GM13976 (cell line): ENCODE measurements at regions not wholly inside any gene's neighbourhood (a gene's known extent, or its start where the extent isn't known, plus 50 kb on each side); places are given as distances from the start of the nearest gene placed in this dataset.

Experiments
- DNase-seq: peaks from one replicate; pipeline ENCODE4 v3.0.0; 2012; ENCODE audit warnings: low spot score
- in situ Hi-C: fragments of 300-500 bp; cut with MboI; formaldehyde crosslinking; loops from one replicate; pipeline ENCODE4 v1.12.0; 2022; ENCODE audit warnings: low sequenced_read_pairs, mixed read lengths, inconsistent platforms; ENCODE audit not compliant: unreplicated experiment
- TF ChIP-seq, protein P1 (sequence below): IDR thresholded peaks from 2 replicates; pipeline ENCODE4 v1.5.1; 2012; ENCODE audit warnings: borderline replicate concordance, mild to moderate bottlenecking; ENCODE audit not compliant: insufficient read depth; ENCODE audit errors: extremely low read depth, missing control alignments, control extremely low read depth

DNA sequence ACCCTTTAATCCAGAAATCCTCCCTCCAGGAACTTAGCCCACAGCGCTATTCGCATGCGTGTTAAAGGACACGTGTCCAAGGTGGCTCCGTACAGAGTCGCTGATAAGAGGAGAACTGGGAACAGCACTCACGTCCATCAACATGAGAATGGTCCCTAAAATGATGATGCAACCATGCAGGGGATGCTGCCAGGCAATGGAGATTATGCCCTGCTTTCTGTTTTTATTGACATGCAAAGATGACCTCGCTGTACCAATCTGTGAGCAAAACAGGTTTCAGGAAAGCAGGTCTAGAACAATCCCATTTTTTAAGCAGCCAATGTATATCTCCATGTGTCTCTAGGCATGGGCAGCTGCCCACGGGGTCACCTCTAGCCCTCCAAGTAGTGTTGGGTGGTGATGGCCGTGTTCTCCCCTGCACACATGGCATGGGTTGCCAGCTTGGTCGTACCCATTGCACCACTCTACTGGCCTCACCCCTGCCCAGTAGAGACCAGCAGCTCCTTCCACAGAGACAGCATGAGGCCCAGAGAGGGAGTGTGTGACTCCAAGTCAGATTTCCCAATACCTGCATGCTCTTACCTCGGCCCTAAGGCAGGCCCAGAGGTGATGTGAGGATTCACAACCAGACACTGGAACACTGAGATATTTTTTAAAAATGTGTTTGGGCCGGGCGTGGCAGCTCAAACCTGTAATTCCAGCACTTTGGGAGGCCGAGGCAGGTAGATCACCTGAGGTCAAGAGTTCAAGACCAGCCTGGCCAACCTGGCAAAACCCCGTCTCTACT lies 68.3 kb upstream of the LINC01488 start:
- no peak for DNase-seq
- TF ChIP-seq, protein P1, sequence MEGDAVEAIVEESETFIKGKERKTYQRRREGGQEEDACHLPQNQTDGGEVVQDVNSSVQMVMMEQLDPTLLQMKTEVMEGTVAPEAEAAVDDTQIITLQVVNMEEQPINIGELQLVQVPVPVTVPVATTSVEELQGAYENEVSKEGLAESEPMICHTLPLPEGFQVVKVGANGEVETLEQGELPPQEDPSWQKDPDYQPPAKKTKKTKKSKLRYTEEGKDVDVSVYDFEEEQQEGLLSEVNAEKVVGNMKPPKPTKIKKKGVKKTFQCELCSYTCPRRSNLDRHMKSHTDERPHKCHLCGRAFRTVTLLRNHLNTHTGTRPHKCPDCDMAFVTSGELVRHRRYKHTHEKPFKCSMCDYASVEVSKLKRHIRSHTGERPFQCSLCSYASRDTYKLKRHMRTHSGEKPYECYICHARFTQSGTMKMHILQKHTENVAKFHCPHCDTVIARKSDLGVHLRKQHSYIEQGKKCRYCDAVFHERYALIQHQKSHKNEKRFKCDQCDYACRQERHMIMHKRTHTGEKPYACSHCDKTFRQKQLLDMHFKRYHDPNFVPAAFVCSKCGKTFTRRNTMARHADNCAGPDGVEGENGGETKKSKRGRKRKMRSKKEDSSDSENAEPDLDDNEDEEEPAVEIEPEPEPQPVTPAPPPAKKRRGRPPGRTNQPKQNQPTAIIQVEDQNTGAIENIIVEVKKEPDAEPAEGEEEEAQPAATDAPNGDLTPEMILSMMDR = no peak
- in situ Hi-C loops = no loop called here

DNA sequence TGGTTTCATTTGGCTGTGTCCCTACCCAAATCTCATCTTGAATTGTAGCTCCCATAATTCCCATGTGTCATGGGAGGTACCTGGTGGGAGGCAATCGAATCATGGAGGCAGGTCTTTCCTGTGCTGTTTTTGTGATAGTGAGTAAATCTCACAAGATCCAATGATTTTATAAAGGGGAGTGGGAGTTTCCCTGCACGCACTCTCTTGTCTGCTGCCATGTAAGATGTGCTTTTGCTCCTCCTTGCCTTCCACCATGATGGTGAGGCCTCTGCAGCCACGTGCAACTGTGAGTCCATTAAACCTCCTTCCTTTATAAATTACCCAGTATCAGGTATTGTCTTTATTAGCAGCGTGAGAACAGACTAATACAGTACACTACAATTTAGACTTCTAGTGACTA lies 67.5 kb upstream of the LINC01488 start:
- in situ Hi-C loops = no loop called here
- TF ChIP-seq, protein P1 = no peak
- no peak for DNase-seq

DNA sequence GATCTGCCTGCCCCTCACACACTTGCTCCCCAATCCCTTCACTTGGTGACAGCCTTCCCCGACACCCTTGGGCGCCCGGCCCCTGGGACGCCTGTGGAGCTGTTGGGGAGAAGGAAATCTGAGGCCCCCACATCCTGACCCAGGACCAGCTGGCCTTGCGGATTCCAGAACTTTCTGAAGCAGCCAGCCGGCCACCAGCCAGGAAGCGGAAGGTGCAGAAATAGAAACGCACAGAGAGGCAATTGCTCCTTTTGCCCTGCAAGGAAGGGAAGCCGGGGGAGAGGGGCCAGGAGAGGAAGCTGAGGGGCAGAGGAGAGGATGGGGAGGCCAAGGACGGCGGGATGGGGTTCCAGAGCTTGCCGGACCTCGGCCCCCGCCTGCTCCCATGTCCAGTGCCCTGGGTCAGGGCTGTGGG lies 66.7 kb upstream of the LINC01488 start:
- no peak for DNase-seq
- in situ Hi-C loops = no loop called here
- TF ChIP-seq, protein P1 = no peak

DNA sequence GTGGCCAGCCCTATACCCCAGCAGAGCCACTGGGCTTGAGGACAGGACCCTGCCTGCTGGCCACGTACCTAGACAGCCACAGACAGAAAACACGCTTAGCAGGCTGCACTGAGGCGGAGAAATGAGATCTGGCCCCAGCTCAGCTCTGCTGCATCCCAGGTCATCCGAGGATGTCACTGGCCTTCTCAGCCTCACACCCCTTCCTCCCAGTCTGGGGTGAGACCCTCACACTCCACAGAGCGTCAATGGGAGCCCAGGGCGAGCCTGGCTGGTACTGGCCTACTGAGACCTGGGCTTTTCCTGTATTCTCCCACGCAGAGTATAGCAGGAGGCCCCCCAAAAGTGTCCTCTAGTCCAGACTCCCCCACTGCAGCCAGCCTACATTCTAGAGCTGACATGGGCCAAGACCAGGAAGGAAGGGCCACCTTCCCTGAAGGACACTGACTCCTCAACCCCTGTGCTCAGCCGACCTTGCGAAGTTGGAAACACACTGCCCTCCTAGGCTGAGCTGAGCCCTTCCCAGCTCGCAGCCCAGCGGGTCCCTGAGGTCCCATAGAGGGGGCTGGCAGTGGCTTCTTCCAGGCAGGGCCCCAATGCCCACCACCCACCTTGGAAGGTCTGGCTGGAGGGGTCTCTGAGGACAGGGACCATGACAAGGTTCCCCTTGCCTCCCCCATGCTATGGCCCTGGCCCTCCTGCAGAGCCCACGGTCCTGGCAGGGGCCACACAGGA lies 65.9 kb upstream of the LINC01488 start:
- TF ChIP-seq, protein P1 = no peak
- DNase-seq = no peak
- in situ Hi-C loops = no loop called here

DNA sequence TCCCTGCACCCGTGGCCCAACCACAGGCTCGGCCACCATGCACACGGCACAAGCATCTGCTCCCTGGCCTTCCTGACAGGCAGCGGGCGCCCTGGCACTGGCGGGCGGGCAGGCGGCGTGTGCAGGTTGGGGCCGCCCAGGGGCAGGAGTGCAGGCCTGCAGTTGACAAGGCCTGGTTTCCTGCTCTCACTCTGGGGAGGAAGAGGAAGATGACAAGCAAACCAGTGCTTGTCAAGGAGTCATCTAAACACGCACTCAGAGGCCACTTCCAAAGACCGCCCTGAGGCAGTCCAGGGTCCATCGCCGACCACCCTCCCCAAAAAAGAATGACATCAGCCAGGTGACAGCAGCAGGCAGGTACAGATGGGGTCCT lies 65.3 kb upstream of the LINC01488 start:
- in situ Hi-C loops = no loop called here
- no peak for DNase-seq
- TF ChIP-seq, protein P1 = no peak

DNA sequence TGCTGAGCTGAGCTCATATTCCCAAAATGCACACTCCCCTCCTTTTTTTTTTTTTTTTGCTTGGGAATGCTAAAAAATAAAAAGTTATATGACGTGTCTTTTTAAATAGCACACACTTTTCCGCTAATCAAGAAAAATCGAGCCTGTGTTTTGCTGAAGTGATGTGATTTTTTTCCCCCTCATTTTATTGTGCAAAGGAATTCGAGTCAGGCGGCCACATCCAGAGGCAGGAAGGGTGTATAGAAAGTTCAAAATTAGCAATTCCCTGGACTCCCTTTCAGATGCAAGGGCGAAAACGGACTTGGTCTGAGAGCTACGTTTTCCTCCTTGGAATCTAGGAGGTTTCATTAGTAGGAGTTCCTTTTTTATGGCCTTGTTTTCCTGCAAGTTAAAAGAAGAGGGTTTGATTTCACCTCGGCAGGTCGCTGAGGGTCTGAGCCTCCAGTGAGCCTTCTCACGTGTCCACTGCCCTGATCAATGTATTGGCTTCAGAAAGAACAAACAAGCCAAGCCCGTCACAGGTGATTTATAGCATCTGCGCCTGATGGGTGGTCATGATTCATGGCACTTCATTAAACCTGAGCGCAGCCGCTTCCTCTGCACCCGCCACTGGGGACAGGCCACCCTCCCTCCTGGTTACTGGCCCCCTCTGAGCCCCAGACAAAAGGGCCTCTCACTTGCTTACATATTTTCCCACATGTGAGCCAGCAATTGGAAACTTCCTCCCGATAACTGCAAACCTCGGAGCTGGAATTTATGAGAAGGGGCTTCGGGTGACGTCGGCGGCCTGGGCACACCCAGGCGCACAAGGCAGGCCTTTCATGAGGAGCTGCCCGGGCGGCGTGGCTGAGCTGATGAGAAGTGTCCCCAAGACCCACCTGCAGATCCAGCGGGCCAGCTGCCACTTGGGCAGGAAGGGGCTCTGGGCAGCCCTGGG lies 64.4 kb upstream of the LINC01488 start:
- in situ Hi-C loops = no loop called here
- no peak for DNase-seq
- TF ChIP-seq, protein P1 = no peak
